ENCODE measurements at regions not wholly inside any gene's neighbourhood (a gene's known extent, or its start where the extent isn't known, plus 50 kb on each side); places are given as distances from the start of the nearest gene placed in this dataset.
A peak's percentile ranks its signal among the peaks of the same experiment; 100 is the strongest.
"Not testable (repeated sequence)": the region's sequence is repeated elsewhere in the genome, so short reads cannot be mapped to it uniquely, and the experiment has no call there.

DNA sequence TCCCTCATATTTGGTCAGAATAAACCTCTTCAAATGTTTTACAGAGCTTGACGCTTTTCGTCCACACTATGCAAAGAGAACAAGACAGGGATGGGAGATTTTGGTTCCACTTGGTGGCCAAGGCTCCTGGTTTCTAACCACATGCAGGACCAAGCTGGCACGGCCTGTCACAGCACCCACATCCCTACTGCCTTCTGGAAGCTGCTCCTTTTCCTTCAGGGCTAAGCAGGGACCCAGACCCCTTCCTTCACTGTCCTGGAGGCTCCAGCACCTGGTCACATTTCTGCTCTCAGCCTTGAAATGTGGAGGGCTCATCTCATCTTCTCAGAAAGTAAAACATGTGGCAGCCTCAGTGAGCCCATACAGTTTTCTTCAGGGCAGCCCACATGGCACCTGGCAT, 50.4 kb upstream of the ARHGEF7 start:
- ATAC-seq: no peak

DNA sequence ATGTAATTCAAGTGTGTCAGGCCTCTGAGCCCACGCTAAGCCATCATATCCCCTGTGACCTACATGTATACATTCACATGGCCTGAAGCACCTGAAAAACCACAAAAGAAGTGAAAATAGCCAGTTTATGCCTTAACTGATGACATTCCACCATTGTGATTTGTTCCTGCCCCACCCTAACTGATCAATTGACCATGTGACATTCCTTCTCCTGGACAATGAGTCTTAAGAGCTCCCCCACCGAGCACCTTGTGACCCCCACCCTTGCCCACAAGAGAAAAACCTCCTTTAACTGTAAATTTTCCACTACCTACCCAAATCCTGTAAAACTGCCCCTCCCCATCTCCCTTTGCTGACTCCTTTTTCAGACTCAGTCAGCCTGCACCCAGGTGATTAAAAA, 52.1 kb upstream of the ARHGEF7 start:
- ATAC-seq (no peak), DNase-seq (ENCODE audit: low spot score) (no peak)

More for the DNA sequence above, 50.4 kb upstream of the ARHGEF7 start:
- no peak for DNase-seq (ENCODE audit: low spot score)

DNA sequence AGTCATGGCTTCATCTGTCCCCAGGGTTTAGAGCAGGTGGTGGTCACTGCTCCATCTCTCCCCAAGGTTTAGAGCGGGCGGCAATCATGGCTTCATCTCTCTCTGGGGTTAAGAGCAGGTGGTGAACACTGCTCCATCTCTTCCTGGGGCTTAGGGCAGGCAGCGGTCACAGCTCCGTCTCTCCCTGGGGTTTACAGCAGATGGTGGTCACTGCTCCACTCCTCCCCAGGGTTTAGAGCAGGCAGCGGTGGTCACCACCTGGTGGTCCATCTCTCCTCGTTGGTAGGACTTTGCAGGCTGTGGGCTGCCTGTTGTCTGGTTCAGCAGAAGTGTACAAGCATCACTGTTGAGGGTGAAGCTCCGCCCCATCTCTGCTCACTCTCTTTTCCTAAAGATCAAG, 52.8 kb upstream of the ARHGEF7 start:
- no peak for DNase-seq (ENCODE audit: low spot score)
- no peak for ATAC-seq

DNA sequence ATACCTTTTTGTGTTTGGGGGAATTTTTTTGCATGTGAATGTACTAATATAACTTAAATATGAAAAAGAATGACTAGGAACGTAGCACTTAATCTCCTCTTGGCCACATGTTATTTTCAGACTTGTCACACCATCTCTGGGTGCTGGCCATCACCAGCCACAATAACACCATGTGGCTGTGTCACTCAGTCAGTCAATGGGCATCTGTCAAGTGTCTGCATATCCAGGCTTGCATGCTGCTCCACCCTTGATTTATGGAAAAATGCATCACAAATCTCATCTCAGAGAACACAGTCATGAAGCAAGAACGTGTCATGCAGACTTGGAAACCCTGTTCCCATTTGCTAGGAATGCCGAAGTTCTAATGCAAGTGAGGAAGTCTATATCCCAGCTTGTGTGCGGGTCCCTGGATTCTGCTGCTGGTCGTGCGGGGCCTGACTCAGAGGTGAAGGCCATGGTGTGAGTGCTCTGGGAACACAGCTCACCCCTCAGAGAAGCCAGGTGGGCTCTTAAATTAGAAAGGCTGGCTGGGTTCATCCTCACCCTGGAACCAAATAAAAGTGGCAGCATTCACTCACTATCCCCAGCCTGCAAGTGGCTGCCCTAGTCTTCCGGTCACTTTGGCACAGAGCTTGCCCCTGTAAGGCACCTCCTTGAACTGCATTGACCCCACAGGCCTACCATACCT, 53.6 kb upstream of the ARHGEF7 start:
- DNase-seq (ENCODE audit: low spot score) (no peak), ATAC-seq (no peak)

DNA sequence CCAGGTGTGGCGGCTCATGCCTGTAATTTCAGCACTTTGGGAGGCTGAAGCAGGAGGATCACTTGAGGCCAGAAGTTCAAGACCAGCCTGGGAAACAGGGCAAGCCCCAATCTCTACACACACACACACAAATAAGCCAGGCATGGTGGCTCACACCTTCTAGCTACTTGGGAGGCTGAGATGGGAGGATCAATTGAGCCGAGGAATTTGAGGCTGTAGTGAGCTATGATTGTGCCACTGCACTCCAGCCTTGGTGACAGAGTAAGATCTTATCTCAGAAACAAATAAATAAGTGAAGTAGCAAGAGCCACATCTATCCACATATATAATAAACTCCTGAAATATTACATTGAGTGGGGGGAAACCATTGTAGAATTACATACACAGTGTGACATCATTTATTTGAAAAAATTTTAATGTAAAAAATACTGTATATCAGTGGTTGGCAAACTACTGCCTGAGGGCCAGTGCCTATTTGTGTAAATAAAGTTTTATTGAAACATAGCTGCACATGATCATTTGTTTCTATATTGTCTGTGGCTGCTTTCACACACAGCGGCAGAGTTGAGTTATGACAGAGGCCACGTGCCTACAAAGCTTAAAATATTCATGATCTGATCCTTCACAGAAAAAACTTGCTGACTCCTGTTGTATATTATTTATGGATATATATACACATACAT, 54.7 kb upstream of the ARHGEF7 start:
- no peak for ATAC-seq
- DNase-seq (ENCODE audit: low spot score): no peak

DNA sequence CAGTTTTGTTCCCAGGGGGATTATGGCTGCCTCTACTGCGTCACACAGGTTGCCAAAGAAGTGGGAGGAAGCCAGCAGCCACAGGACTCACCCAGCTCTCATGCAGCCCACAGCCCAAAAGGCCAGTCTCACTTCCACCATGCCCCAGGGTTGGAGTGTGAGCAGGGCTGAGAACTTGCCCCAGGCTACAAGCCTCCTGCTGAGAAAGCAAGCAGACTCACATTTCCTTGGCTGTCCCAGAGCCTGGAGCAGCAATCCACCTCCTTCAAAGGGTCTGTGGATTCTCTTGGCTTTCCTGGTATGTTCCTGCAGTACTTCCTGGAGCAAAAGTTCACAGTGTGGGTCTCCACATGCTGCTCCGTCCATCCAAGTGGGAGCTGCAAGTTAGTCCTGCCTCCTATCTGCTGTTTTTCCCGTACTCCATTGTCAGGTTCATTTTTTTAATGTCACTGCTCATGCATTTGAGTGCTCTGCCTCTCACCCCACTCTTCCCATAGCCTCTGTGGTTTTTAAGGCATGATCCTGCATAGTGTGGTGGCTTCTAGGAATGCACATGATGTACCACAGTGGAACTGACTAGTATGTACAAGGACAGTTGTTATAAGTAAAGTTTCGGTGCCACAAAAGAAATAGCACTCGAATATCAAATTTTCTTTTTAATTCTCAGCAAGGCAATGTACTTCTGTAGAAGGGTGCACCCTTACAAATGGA, 56.2 kb upstream of the ARHGEF7 start:
- ATAC-seq (no peak), DNase-seq (ENCODE audit: low spot score) (no peak)

DNA sequence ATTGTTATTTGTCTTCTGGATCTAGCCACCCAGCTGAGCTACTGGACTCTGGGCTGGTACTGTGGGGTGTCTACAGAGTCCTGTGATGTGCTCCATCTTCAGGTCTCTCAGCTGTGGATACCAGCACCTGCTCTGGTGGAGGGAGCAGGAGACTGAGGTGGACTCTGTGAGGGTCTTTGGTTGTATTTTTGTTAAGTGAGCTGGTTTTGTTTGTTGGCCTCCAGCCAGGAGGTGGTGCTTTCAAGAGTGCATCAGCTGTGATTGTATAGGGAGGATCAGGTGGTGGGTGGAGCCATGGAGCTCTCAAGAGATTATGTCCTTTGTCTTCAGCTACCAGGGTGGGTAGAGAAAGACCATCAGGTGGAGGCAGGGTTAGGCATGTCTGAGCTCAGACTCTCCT, 56.8 kb upstream of the ARHGEF7 start:
- not testable (repeated sequence) for ATAC-seq; DNase-seq (ENCODE audit: low spot score)

DNA sequence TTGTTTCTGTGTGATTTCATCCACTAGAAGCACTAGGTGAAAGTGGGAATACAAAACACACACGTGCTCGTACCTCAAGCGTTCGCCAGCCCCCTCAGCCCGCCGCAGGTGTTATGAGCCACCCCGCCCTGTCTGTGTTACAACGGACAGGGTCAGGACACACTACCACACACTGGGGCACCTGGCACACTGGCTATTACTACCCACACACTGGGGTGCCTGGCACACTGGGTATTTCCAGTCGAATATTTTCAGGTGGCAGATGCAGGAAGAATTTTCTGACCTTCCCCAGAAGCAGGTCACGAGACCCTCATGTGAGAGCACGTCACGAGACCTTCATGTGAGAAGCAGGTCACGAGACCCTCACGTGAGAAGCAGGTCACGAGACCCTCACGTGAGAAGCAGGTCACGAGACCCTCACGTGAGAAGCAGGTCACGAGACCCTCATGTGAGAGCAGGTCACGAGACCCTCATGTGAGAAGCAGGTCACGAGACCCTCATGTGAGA, 63.3 kb upstream of the ARHGEF7 start:
- not testable (repeated sequence) for DNase-seq (ENCODE audit: low spot score); ATAC-seq

DNA sequence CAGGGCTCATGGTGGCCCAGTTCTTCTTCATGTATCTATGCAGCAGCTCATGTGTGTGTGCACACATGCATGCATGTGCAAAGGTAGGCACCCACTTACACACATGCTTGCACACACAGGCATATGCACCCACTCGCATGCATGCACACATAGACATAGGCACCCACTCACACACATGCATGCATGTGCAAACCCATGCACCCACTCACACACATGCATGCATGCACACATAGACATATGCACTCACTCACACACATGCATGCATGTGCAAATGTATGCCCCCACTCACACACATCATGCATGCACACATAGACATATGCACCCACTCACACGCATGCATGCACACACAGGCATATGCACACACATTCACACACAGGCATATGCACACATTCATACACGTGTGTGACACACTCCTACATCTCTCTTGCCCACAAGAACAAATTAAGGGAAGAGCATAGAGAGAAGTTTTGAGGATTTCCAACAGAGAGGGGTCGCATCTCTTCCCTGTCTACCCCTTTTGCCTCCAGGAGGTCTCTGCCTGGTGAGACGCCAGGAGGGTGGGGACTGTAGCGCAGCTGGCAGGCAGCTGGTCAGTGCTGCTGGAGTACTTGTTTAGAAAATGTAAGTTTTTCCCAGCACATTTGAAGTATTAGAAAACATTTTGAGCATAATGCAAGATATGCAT, 63.9 kb upstream of the ARHGEF7 start:
- DNase-seq (ENCODE audit: low spot score): no peak
- ATAC-seq: no peak

DNA sequence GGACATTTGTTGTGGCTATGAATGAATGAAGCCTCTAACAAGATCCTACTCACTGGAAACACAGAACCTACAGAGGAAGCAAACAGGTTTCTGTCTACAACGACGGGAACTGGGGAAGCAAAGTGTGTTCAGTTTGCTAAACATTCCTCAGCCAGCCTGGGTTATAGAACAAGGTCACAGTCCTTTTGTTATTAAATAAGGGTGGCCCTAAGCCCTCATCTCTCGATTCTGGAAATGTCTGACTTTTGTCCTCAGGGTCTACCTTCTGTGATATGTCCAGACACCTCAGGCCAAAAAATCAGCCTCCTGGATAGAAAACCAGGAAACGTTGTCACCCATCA, 64.6 kb upstream of the ARHGEF7 start:
- ATAC-seq (no peak), DNase-seq (ENCODE audit: low spot score) (no peak)

DNA sequence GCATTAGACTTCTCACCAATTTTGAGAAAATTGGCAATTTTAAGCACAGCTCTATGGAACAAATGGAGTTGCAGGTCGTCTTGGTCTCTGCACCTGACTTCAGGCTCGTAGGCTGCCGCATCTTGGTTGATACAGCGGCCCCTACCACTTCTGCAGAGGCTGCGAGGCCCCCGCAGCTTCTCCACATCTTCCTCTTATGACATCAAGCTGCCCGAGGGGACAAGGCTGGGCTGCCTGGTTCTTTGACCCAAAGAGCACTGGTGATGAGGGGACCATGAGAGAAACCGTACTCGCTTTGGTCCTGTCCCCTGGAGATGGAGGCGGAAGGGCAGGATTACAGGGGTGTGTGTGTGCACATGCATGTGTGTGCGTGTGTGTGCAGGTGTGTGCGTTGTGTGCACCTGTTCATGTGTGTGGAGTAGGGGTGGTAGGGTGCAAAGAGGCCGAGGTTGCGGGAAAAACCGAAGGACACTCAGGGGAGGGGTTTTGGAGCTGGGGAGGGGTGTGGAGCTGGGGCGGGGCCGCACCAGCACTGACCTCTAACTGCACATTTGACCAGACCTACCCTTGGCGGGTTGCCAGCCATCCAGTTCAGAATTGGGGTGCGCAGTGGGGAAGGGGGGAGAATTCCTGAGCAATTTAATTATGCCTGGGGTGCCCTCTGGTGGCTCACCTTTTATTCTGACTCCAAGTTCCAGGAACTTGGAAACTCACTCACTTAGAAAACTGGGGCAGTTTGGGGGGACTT, 65.1 kb upstream of the ARHGEF7 start:
- DNase-seq (ENCODE audit: low spot score): no peak
- peak; percentile 73 for ATAC-seq

DNA sequence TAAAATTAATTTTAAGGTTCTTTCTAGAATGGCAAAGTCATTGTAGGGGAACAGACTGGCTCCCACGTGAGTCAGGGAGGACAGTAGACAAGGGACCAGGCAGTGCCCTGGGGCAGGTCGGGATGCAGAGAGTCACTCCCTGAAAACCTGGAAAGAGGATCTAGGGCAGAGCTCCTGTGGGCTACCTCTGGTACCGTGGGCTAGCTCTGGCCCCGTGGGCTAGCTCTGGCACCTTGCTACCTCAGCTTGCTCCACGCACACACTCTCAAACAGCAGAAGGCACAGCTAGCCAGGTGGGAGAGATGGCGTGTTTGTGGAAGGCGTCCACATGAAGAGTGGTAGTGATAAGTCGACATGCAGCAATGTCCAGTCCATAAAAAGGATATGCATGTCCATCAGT, 66.7 kb upstream of the ARHGEF7 start:
- ATAC-seq (no peak), DNase-seq (ENCODE audit: low spot score) (no peak)

DNA sequence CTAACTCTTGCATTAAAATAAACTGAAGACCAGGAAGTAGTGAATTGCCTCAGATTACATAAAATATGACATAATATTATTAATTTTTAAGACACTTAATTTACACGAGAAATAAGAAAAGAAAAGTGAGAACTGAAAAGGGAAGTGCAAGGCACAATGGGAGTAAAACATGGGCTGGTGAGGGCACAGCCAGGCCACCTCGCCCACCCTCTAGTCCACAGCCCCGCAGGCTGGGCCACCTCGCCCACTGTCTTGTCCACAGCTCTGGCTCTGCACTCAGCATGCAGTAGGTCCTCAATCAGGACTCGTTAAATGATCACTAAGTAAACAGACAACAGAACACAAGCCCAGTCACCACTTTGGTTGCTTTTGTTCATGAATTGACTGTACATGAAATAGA, 67.8 kb upstream of the ARHGEF7 start:
- no peak for DNase-seq (ENCODE audit: low spot score)
- no peak for ATAC-seq

DNA sequence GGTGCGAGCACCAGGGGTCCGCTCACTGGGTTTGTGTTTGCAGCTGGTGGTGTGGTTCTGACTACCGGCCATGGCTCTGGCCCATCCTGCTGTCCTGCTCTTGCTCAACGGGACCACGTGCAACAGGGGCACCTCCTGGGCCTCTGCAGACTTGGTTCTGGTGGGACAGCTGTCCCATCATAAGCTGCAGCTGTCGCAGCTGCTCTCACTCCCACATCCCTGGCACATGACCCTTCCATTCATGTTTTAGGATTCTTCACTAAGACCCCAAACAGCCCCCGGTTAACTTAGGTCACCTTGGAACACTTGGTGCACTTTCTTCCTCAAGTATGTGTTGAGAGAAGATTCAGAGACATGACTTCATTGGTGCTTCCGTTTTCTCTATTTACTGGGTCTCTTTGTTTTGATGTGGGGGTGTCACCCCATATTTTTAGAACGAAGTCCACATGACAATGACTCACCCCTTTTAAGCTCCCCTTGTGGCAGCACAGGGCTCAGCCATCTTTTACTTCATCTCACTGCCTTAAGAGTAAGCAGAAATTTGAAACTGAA, 68.4 kb upstream of the ARHGEF7 start:
- DNase-seq (ENCODE audit: low spot score): no peak
- no peak for ATAC-seq

DNA sequence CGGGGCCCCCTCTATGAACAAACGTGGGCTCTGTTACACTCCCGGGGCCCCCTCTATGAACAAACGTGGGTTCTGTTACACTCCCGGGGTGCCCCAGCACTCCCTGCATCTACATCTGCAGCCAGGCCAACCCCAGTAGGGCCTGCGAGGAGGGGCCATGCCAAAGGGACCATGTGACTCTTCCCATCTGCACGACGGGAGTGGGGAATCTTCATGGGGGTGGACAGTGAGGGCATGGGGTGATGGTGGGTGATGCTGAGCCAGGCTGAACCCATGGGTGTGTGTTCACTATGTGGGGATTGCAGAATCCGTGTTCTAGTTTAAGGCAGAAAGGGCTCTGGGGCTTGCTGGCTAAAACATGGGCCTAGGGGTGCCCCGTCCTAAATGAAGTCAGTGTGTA, 69.9 kb upstream of the ARHGEF7 start:
- ATAC-seq: no peak
- DNase-seq (ENCODE audit: low spot score): no peak

DNA sequence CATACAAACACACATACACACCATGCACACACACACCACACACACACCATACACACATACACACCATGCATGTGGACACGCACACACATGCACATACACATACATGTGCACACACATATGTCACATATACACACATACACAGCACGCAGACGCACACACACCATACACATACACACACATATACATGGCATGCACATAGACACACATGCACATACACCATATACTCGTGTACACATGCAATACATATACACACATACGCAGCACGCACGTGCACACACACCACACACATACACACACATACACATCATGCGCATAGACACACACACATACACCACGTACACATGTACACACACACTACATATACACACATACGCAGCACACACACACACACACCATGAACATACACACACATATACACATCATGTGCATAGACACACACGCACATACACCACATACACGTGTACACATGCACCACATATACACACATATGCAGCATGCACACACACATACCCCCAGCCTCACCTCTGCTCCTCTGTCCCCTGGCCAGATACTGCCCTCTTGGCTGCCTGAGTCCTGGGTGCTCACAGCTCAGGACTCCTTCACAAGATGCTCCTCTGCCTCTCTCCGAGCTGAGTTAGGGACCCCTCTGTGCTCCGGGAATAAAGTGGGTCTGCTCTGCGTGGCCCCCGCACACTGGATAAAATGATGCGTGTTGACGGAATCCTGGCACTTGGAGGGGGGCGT, 70.9 kb upstream of the ARHGEF7 start:
- DNase-seq (ENCODE audit: low spot score) (no peak), ATAC-seq (no peak)

DNA sequence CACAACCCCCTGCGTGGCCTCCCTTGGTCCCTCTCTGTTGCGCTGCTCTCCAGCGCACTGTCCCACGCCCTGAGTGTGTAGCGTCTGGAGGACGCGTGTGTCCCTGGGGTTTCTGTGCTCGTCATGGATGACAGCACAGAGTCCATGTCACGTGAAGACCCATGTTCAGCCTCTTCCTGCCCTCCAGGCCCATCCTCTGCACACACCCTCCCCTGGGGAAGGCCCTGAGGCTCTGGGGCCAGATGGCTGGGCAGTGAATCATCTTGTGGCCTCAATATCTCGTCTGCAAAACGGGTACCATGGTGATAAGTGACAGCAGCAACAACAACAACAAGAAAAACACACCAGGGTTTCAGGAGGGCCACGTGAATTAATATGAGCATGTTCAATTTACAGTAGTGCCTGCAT, 71.5 kb upstream of the ARHGEF7 start:
- ATAC-seq (no peak), DNase-seq (ENCODE audit: low spot score) (no peak)

DNA sequence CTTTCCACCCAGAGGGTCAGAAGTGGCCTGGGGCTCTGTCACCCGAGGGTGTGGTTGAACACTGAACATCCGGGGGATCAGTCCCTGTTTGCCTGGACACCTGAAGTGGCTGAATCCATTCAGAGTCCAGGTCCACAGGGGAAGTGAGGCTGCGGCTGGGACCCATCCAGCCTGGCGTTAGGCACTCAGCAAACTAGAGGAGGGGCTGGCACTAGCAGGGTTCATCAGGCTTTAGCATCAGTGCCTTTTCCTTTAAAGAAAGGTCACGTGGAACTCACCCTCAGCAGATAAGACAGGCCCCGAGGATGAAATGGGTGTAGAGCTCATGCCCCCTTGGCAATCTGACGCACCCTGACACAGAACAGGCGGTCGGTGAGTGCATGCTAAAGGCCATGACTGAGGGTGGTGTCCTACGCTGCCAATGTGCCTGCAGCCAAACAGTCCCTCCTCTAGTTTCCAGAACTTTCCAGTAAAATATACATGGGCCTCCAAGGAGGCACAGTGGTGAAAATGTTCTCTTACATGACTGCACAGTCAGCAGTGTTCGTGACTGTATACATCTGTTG, 72.4 kb upstream of the ARHGEF7 start:
- DNase-seq (ENCODE audit: low spot score) (no peak), ATAC-seq (no peak)

DNA sequence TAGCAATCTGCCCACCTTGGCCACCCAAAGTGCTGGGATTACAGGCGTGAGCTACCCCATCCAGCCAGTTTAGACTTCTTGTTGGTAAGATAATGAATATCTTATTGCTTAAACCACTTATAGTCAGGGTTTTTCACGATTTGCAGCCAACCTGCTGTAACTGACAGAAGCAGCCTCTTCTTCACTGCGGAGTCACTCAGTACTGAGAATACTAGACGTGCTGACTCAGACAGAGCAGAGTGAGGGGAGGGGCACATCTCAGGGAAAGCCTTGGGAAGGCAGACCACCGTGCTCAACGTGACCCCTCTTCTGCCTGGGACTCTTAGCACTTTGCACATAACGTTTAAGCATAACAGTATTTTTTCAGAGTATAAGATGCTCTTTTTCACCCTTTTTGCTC, 74.3 kb upstream of the ARHGEF7 start:
- ATAC-seq (no peak), DNase-seq (ENCODE audit: low spot score) (no peak)
